GM12878 (cell line): ENCODE measurements at regions not wholly inside any gene's neighbourhood (a gene's known extent, or its start where the extent isn't known, plus 50 kb on each side); places are given as distances from the start of the nearest gene placed in this dataset.

ENCODE experiments used
- CTCF ChIP-seq, 3 experiments: IDR thresholded peaks in 2 of 3; conservative IDR thresholded peaks in 1 of 3; 2 replicates each; pipeline ENCODE4 v1.5.1; 2011; ENCODE audit warnings: low read depth in 3 of 3, low read length in 3 of 3, mild to moderate bottlenecking in 3 of 3, control low read depth in 2 of 3, moderate library complexity in 2 of 3, inconsistent platforms in 1 of 3, mixed read lengths in 1 of 3; ENCODE audit not compliant: control insufficient read depth in 2 of 3, insufficient read depth in 1 of 3; ENCODE audit errors: extremely low read depth in 1 of 3
- FOS ChIP-seq: IDR thresholded peaks from 3 replicates; pipeline ENCODE4 v1.6.1; 2011; ENCODE audit warnings: borderline replicate concordance; ENCODE audit not compliant: insufficient read length; ENCODE audit errors: extremely low read depth
- FOXM1 ChIP-seq: IDR thresholded peaks from 2 replicates; pipeline ENCODE4 v1.6.1; 2012; ENCODE audit warnings: low read depth, mild to moderate bottlenecking, inconsistent platforms, low read length, moderate library complexity
- IKZF1 ChIP-seq: fragments of 450-650 bp; conservative IDR thresholded peaks from 2 replicates; pipeline ENCODE4 v1.6.1; 2017; ENCODE audit warnings: antibody characterized with exemption, mild to moderate bottlenecking
- IRF3 ChIP-seq: fragments of 450-650 bp; IDR thresholded peaks from 2 replicates; pipeline ENCODE4 v1.6.1; 2014; ENCODE audit warnings: mild to moderate bottlenecking
- JUND ChIP-seq: IDR thresholded peaks from 2 replicates; pipeline ENCODE4 v1.6.1; 2012; ENCODE audit warnings: low read depth, mild to moderate bottlenecking, low read length, improper control_type of control experiment, moderate library complexity
- NFYB ChIP-seq: IDR thresholded peaks from 2 replicates; pipeline ENCODE4 v1.6.1; 2011; ENCODE audit warnings: low read depth, mild to moderate bottlenecking, low read length, improper control_type of control experiment, moderate library complexity; ENCODE audit not compliant: insufficient read depth
- NR2F1 ChIP-seq: fragments of 450-650 bp; conservative IDR thresholded peaks from 2 replicates; pipeline ENCODE4 v1.6.1; 2017; ENCODE audit warnings: mild to moderate bottlenecking
- POLR2AphosphoS5 ChIP-seq: IDR thresholded peaks from 2 replicates; pipeline ENCODE4 v1.6.1; 2011; ENCODE audit warnings: mild to moderate bottlenecking, low read length, inconsistent platforms
- RAD21 ChIP-seq: IDR thresholded peaks from 2 replicates; pipeline ENCODE4 v1.6.1; 2011; ENCODE audit warnings: mild to moderate bottlenecking, low read depth, low read length, moderate library complexity; ENCODE audit not compliant: insufficient read depth
- RFX5 ChIP-seq: IDR thresholded peaks from 2 replicates; pipeline ENCODE4 v1.6.1; 2011; ENCODE audit warnings: low read depth, low read length, improper control_type of control experiment
- SIN3A ChIP-seq: IDR thresholded peaks from 2 replicates; pipeline ENCODE4 v1.6.1; 2012; ENCODE audit warnings: low read depth, low read length, improper control_type of control experiment
- SREBF2 ChIP-seq: IDR thresholded peaks from 2 replicates; pipeline ENCODE4 v1.6.1; 2012; ENCODE audit warnings: mild to moderate bottlenecking, low read length
- STAT3 ChIP-seq: IDR thresholded peaks from 2 replicates; pipeline ENCODE4 v1.6.1; 2011; ENCODE audit warnings: low read depth, low read length, improper control_type of control experiment
- TBL1XR1 ChIP-seq: IDR thresholded peaks from 2 replicates; pipeline ENCODE4 v1.6.1; 2012; ENCODE audit warnings: low read depth, low read length, improper control_type of control experiment
- TCF12 ChIP-seq: IDR thresholded peaks from 2 replicates; pipeline ENCODE4 v1.6.1; 2011; ENCODE audit warnings: low read depth, mild to moderate bottlenecking, low read length
- USF2 ChIP-seq: IDR thresholded peaks from 2 replicates; pipeline ENCODE4 v1.6.1; 2011; ENCODE audit warnings: low read depth, low read length, improper control_type of control experiment, borderline replicate concordance
- WRNIP1 ChIP-seq: IDR thresholded peaks from 2 replicates; pipeline ENCODE4 v1.6.1; 2011; ENCODE audit warnings: low read depth, low read length, improper control_type of control experiment, borderline replicate concordance
- ZBTB33 ChIP-seq: fragments of 450-650 bp; IDR thresholded peaks from 2 replicates; pipeline ENCODE4 v1.6.1; 2017; ENCODE audit warnings: mild to moderate bottlenecking
- ZBTB4 ChIP-seq: fragments of 450-650 bp; formaldehyde crosslinking; IDR thresholded peaks from 2 replicates; pipeline ENCODE4 v1.4.0; 2022; ENCODE audit warnings: mild to moderate bottlenecking, moderate library complexity
- ZNF274 ChIP-seq: IDR thresholded peaks from one replicate; pipeline ENCODE4 v1.8.0; 2011; ENCODE audit not compliant: insufficient read length, insufficient read depth

GRCh38 chr3:43181202-43181821 is 75.4 kb upstream of the POMGNT2 start (continued):
- TF ChIP-seq ZBTB4 (CRISPR knock-in tag) (no peak), STAT3 (no peak), POLR2AphosphoS5 (no peak), IKZF1 (peak; percentile 95), ZBTB33 (no peak), JUND (peak; percentile 38; the same call in 1 of the 2 replicates), FOS (no peak), NFYB (no peak), FOXM1 (no peak), CTCF (IDR thresholded peaks at IDR 0.05 in 2 of 3, conservative IDR thresholded peaks at IDR 0.05 in 1 of 3; ENCODE audit: control insufficient read depth in 2 of 3, extremely low read depth in 1 of 3, insufficient read depth in 1 of 3, low read depth in 3 of 3, low read length in 3 of 3) (no peak), RFX5 (no peak), NR2F1 (peak; percentile 80), RAD21 (no peak), TCF12 (peak; percentile 90), IRF3 (no peak), SREBF2 (no peak), SIN3A (no peak), ZNF274 (no peak), WRNIP1 (no peak), TBL1XR1 (no peak), USF2 (no peak)
